ENCODE measurements at regions not wholly inside any gene's neighbourhood (a gene's known extent, or its start where the extent isn't known, plus 50 kb on each side); places are given as distances from the start of the nearest gene placed in this dataset.
"Not testable (repeated sequence)": the region's sequence is repeated elsewhere in the genome, so short reads cannot be mapped to it uniquely, and the experiment has no call there.

GRCh38 chr12:131628023-131628740 is 82.7 kb upstream of the SFSWAP start:
- TF ChIP-seq CTCF (IDR thresholded peaks at IDR 0.05) = no peak
- no peaks in the 10 kb centered on the region for H3K36me3 ChIP-seq (ENCODE audit: control insufficient read depth, insufficient read depth, low read length)
- no peak overlapping the region for H3K4me2 ChIP-seq (ENCODE audit: low read length)
- H3K27ac ChIP-seq = no peak overlapping the region
- peaks cover 3% of the 10 kb centered on the region for H3K27me3 ChIP-seq (ENCODE audit: control insufficient read depth, insufficient read depth, low read length)
- H3K79me2 ChIP-seq = no peaks in the 10 kb centered on the region
- no peaks in the 10 kb centered on the region for H3K9me3 ChIP-seq (ENCODE audit: control insufficient read depth, low read length)
- H2AFZ ChIP-seq = no peak overlapping the region
- H3K9ac ChIP-seq = no peak overlapping the region
- H3K4me3 ChIP-seq (ENCODE audit: low read depth, low read length) = no peak overlapping the region
- H3K4me1 ChIP-seq = peaks cover 3% of the 10 kb centered on the region

- Histone ChIP-seq H3K9ac (no peak overlapping the region), H3K27me3 (ENCODE audit: control insufficient read depth, insufficient read depth, low read length) (peaks cover 3% of the 10 kb centered on the region), H3K4me3 (ENCODE audit: low read depth, low read length) (no peak overlapping the region), H3K36me3 (ENCODE audit: control insufficient read depth, insufficient read depth, low read length) (no peaks in the 10 kb centered on the region), H3K79me2 (no peaks in the 10 kb centered on the region), H3K4me2 (ENCODE audit: low read length) (no peak overlapping the region), H3K27ac (no peak overlapping the region), H3K9me3 (ENCODE audit: control insufficient read depth, low read length) (no peaks in the 10 kb centered on the region), H2AFZ (no peak overlapping the region), H3K4me1 (peaks cover 3% of the 10 kb centered on the region)
- TF ChIP-seq CTCF (IDR thresholded peaks at IDR 0.05) = no peak
Observed at GRCh38 chr12:131628766-131629448, 82.0 kb upstream of the SFSWAP start.

- H3K27me3 ChIP-seq (ENCODE audit: control insufficient read depth, insufficient read depth, low read length) = peaks cover 3% of the 10 kb centered on the region
- H3K36me3 ChIP-seq (ENCODE audit: control insufficient read depth, insufficient read depth, low read length) = no peaks in the 10 kb centered on the region
- H3K9me3 ChIP-seq (ENCODE audit: control insufficient read depth, low read length) = no peaks in the 10 kb centered on the region
- no peaks in the 10 kb centered on the region for H3K4me1 ChIP-seq
- H3K27ac ChIP-seq = no peak overlapping the region
- H3K4me2 ChIP-seq (ENCODE audit: low read length) = no peak overlapping the region
- no peak for TF ChIP-seq CTCF (IDR thresholded peaks at IDR 0.05)
- no peak overlapping the region for H3K4me3 ChIP-seq (ENCODE audit: low read depth, low read length)
- no peaks in the 10 kb centered on the region for H3K79me2 ChIP-seq
- no peak overlapping the region for H3K9ac ChIP-seq
- H2AFZ ChIP-seq = no peak overlapping the region
Observed at GRCh38 chr12:131631230-131631629, 79.7 kb upstream of the SFSWAP start.

- H3K4me3 ChIP-seq (ENCODE audit: low read depth, low read length); H3K27ac ChIP-seq; H3K36me3 ChIP-seq (ENCODE audit: control insufficient read depth, insufficient read depth, low read length); H3K4me2 ChIP-seq (ENCODE audit: low read length); H3K9ac ChIP-seq; H3K4me1 ChIP-seq; H2AFZ ChIP-seq; H3K9me3 ChIP-seq (ENCODE audit: control insufficient read depth, low read length); H3K27me3 ChIP-seq (ENCODE audit: control insufficient read depth, insufficient read depth, low read length); H3K79me2 ChIP-seq: not testable (repeated sequence)
Observed at GRCh38 chr12:131631889-131632651, 78.8 kb upstream of the SFSWAP start.

GRCh38 chr12:131632652-131633023 is 78.3 kb upstream of the SFSWAP start:
- H3K79me2 ChIP-seq; H3K27me3 ChIP-seq (ENCODE audit: control insufficient read depth, insufficient read depth, low read length): not testable (repeated sequence)

GRCh38 chr12:131633610-131634009 is 77.3 kb upstream of the SFSWAP start:
- H3K4me2 ChIP-seq (ENCODE audit: low read length); H3K4me3 ChIP-seq (ENCODE audit: low read depth, low read length); H3K27me3 ChIP-seq (ENCODE audit: control insufficient read depth, insufficient read depth, low read length); H3K9me3 ChIP-seq (ENCODE audit: control insufficient read depth, low read length); H2AFZ ChIP-seq; H3K9ac ChIP-seq; H3K27ac ChIP-seq; H3K79me2 ChIP-seq; H3K36me3 ChIP-seq (ENCODE audit: control insufficient read depth, insufficient read depth, low read length): not testable (repeated sequence)
- peaks cover 11% of the 10 kb centered on the region for H3K4me1 ChIP-seq

More at GRCh38 chr12:131632652-131633023, 78.3 kb upstream of the SFSWAP start:
- not testable (repeated sequence) for H3K4me1 ChIP-seq; H3K9me3 ChIP-seq (ENCODE audit: control insufficient read depth, low read length); H3K36me3 ChIP-seq (ENCODE audit: control insufficient read depth, insufficient read depth, low read length); H3K9ac ChIP-seq; H3K4me3 ChIP-seq (ENCODE audit: low read depth, low read length); H2AFZ ChIP-seq; H3K27ac ChIP-seq; H3K4me2 ChIP-seq (ENCODE audit: low read length)

Data from parathyroid adenoma (tissue), 2 donors.